GM13976 (cell line): ENCODE measurements at regions not wholly inside any gene's neighbourhood (a gene's known extent, or its start where the extent isn't known, plus 50 kb on each side); places are given as distances from the start of the nearest gene placed in this dataset.

Source experiments
- DNase-seq: peaks from one replicate; pipeline ENCODE4 v3.0.0; 2012; ENCODE audit warnings: low spot score
- CTCF ChIP-seq: IDR thresholded peaks from 2 replicates; pipeline ENCODE4 v1.5.1; 2012; ENCODE audit warnings: borderline replicate concordance, mild to moderate bottlenecking; ENCODE audit not compliant: insufficient read depth; ENCODE audit errors: extremely low read depth, missing control alignments, control extremely low read depth
- in situ Hi-C: fragments of 300-500 bp; cut with MboI; formaldehyde crosslinking; loops from one replicate; pipeline ENCODE4 v1.12.0; 2022; ENCODE audit warnings: low sequenced_read_pairs, mixed read lengths, inconsistent platforms; ENCODE audit not compliant: unreplicated experiment

- no peak for DNase-seq
- in situ Hi-C loops = no loop called here
- TF ChIP-seq CTCF = no peak
These were observed 275.7 kb downstream of the MATN1 start for GRCh38 chr1:30447701-30448100.

GRCh38 chr1:30447080-30447479 is 276.3 kb downstream of the MATN1 start:
- TF ChIP-seq CTCF = no peak
- DNase-seq = no peak
- in situ Hi-C loops = no loop called here

GRCh38 chr1:30446508-30446907 is 276.9 kb downstream of the MATN1 start:
- no peak for TF ChIP-seq CTCF
- DNase-seq = no peak
- in situ Hi-C loops = no loop called here

- in situ Hi-C loops = no loop called here
- no peak for DNase-seq
These were observed 277.3 kb downstream of the MATN1 start for GRCh38 chr1:30446095-30446494.

GRCh38 chr1:30445449-30445848 is 277.9 kb downstream of the MATN1 start:
- no peak for TF ChIP-seq CTCF
- in situ Hi-C loops = no loop called here
- no peak for DNase-seq

More at GRCh38 chr1:30446095-30446494, 277.3 kb downstream of the MATN1 start:
- TF ChIP-seq CTCF = no peak

- DNase-seq = no peak
These were observed 278.5 kb downstream of the MATN1 start for GRCh38 chr1:30444850-30445249.

More at GRCh38 chr1:30444850-30445249, 278.5 kb downstream of the MATN1 start:
- no peak for TF ChIP-seq CTCF
- in situ Hi-C loops = no loop called here
